Upper lobe of left lung (tissue), 4 donors: ENCODE measurements at regions not wholly inside any gene's neighbourhood (a gene's known extent, or its start where the extent isn't known, plus 50 kb on each side); places are given as distances from the start of the nearest gene placed in this dataset.
A peak's percentile ranks its signal among the peaks of the same experiment; 100 is the strongest.

ENCODE experiments used
- POLR2A ChIP-seq, 4 donors: fragments of 450-650 bp; IDR thresholded peaks; one replicate each; pipeline ENCODE4 v1.5.1; 2016 to 2017; ENCODE audit warnings: antibody characterized with exemption in 4 of 4, mild to moderate bottlenecking in 2 of 4
- TF ChIP-seq, protein P1 (sequence below), 6 experiments: fragments of 450-650 bp in 4 of 6; fragments of 200-600 bp in 2 of 6; sonication (generic) in 2 of 6; IDR thresholded peaks; one replicate each; pipeline ENCODE4 v1.5.1; 2016 to 2019; ENCODE audit warnings: antibody characterized with exemption in 6 of 6

DNA sequence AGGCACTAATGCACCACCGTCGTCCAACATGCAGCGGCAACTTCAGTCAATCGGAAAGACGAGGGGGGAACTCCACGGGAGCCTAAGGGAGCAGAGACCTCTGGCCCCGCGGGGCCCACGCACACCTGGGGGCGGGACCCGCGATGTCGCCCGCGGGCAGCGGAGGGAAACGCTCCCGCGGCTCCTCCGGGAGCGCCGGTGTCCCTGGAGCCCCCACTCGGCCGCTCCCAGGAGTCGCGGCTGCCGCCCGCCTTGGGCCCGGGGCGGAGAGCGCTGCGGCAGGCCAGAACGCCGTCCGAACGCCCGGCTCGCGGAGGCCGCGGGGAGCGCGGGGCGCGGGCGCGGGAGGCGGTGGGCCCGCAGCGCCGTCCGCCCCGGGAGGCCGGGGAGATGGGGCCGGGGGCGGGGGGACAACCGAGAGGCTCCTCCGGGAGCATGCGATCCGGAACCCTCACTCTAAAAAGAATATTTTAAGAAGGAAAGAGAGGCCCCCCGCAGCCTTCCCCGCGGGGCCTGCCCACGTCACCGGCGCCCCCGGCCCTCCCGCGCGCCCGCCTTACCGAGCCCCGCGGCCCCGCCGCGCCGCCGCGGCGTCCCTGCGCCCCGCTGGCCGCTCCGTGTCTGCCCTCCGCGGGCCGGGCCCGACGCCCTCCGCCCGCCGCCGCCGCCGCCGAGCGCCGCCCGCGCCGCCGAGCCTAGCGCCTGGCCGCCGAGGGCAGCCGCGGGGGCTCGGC, 86.6 kb upstream of the ARHGAP32 start:
- TF ChIP-seq, protein P1, sequence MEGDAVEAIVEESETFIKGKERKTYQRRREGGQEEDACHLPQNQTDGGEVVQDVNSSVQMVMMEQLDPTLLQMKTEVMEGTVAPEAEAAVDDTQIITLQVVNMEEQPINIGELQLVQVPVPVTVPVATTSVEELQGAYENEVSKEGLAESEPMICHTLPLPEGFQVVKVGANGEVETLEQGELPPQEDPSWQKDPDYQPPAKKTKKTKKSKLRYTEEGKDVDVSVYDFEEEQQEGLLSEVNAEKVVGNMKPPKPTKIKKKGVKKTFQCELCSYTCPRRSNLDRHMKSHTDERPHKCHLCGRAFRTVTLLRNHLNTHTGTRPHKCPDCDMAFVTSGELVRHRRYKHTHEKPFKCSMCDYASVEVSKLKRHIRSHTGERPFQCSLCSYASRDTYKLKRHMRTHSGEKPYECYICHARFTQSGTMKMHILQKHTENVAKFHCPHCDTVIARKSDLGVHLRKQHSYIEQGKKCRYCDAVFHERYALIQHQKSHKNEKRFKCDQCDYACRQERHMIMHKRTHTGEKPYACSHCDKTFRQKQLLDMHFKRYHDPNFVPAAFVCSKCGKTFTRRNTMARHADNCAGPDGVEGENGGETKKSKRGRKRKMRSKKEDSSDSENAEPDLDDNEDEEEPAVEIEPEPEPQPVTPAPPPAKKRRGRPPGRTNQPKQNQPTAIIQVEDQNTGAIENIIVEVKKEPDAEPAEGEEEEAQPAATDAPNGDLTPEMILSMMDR (IDR thresholded peaks at IDR 0.05): peak in 1 of 6 experiments; percentile 12
- no peak for TF ChIP-seq POLR2A (IDR thresholded peaks at IDR 0.05)
